GM12891 (cell line): ENCODE measurements at regions not wholly inside any gene's neighbourhood (a gene's known extent, or its start where the extent isn't known, plus 50 kb on each side); places are given as distances from the start of the nearest gene placed in this dataset.

Source experiments
- POLR2A ChIP-seq: IDR thresholded peaks from 2 replicates; pipeline ENCODE4 v1.6.1; 2011; ENCODE audit warnings: low read depth, low read length, control low read depth
- POLR2AphosphoS5 ChIP-seq: IDR thresholded peaks from 2 replicates; pipeline ENCODE4 v1.6.1; 2011; ENCODE audit warnings: low read depth, low read length, control low read depth

- TF ChIP-seq POLR2A (no peak), POLR2AphosphoS5 (no peak)
Measured at GRCh38 chrX:139091878-139092277, 380.4 kb upstream of the FGF13 start.
